ENCODE measurements at regions not wholly inside any gene's neighbourhood (a gene's known extent, or its start where the extent isn't known, plus 50 kb on each side); places are given as distances from the start of the nearest gene placed in this dataset.

DNA sequence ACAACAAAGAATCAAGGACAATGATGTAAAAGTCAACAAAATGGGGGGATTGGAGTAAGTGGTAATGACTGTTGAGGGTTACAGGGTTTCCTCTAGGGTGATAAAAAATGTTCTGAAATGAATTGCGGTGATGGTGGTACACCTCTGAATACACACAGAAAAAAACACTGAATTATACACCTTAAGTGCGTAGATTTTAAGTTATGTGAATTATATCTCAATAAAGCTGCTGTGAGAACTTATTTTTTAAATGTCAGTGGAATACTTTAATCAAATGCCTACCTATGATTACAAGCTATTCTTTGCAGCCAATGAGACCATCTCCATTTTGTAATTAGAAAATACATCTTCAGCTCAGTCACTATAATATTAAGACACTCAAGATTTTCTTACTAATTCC lies 53.5 kb downstream of the ZNF608 start:
- no peak for DNase-seq

GRCh38 chr5:124692324-124692723 lies 54.1 kb downstream of the ZNF608 start:
- DNase-seq: no peak

DNA sequence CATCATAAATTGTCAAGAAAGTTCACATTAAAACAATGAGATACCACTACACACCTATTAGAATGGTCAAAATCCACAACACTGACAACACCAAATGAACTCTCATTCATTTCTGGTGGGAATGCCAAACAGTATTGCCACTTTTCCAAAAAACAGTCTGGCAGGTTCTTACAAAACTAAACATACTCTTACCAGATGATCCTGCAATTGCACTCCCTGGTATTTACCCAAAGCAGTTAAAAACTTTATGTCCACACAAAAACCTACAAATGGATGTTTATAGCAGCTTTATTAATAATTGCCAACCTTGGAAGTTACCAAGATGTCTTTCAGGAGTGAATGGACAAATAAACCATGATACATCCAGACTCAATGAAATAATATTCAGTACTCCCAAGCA lies 56.8 kb downstream of the ZNF608 start:
- DNase-seq: no peak

DNA sequence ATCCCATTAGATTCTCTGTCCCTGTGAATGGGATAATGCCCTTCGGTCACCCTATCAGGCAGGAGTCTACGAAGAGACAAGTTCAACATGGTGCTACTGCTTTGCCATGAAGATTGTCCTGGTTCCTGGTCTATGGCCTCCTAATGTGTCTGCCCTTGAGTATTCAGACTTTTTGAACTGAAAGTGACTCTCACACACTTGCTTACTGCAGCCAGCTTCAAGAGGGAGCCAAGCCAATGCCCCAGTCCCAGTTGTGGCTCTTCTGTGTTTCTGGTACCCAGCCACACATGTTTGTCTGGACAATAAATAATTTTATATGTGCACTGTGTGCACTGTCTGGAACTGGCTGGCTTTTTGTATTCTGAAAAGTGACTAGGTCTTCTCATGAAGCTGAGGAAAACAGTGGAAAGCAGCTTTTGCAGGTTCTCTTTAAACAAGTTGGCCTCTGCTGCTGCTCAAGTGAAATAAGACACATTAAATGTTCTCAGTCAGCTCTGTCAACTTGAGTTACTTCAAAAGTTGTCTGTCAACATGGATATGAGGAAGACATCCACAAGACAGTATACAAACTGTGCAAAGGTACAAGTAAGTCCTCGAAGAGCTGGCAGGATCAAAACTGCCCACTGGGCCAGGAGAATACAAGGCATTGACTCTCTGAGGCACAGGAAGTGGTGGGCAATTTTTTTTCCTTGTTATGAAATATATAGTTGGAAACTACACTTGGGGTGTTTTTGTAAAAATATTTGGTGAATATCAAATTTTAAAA lies 60.0 kb downstream of the ZNF608 start:
- no peak for DNase-seq

DNA sequence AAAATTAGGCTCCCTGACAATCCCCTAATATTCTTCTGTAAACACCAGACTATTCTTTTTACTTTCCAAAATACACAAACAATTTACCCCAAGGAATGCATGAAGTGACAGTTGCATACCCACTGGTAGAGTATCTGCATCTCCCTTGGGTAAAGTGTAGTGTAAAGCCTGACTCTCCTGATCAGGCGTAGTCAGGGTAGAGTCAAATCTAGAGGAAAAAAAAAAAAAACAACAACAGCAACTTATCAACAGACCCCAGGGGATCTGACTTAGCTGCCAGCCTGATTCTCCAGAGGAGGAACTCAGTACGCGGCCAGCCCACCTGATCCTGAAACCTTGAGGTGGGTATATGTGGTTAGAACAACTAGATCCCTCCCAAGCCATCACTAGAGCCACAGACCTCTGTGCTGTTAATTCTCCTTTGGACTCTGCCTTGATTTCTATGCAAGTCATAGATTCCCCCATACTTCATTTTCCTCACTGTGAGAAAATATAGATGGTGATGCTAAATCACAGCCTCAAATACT lies 61.0 kb downstream of the ZNF608 start:
- no peak for DNase-seq

DNA sequence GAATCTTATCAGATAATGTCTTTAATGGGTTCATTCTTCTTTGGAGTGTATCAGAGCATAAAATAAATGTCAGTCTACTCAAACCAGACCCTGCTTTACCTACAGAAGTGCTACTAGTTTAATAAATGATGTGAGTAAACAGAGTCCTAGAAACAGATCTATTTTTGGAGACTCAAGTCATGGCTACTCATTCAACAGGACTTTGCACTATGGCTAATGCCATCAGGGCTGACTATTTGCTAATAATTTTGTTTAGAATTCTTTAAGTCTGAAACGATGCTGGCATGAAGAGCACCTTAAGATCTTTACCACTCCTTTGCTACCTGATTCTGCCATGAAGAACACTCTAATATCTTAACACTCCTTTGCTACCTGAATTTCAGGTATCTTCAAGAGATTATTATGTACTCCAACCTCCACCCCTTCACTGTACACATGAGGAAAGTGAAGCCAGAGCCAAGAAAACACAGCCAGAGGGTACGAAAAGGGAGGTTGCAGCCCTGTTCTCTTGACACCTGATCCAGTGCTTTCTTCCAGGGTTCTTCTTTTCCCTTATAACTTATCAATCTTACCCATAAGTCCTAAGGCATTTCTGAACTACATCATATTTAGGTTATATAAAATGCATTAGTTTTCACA lies 62.4 kb downstream of the ZNF608 start:
- no peak for DNase-seq

DNA sequence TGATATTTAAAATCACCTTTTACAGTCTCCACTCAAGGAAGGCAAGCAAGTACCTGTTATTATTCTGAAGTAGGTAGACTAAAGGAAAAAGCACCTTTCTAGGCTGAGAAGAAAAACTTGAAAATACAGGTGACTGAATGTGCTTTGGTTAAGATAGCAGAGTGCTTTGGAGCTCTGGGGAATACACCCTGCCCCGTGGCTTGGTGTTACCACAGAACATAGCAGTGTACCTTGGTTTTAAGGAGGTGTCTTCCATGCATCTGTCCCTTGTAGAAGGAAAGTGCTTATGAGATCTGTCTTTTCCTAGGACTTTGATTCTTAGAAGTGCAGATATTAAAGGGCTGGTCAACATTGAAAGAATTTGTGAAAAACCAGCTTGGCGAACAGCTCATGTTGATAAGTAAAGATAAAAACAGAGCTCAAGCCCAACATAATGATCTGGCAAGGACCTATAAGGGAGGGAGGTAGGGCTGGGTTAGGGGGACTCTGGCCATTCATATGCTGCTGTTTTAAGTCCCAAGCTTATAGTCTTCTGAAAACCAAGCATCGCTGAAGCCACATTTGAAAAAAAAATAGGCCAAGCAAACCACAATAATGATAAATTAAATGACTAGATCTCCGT lies 66.8 kb downstream of the ZNF608 start:
- no peak for DNase-seq

GRCh38 chr5:124678922-124679519 lies 67.4 kb downstream of the ZNF608 start:
- DNase-seq: no peak

- no peak for DNase-seq
Observed at GRCh38 chr5:124678468-124678867, 68.0 kb downstream of the ZNF608 start.

- DNase-seq: no peak
Observed at GRCh38 chr5:124677374-124678351, 68.8 kb downstream of the ZNF608 start.

DNA sequence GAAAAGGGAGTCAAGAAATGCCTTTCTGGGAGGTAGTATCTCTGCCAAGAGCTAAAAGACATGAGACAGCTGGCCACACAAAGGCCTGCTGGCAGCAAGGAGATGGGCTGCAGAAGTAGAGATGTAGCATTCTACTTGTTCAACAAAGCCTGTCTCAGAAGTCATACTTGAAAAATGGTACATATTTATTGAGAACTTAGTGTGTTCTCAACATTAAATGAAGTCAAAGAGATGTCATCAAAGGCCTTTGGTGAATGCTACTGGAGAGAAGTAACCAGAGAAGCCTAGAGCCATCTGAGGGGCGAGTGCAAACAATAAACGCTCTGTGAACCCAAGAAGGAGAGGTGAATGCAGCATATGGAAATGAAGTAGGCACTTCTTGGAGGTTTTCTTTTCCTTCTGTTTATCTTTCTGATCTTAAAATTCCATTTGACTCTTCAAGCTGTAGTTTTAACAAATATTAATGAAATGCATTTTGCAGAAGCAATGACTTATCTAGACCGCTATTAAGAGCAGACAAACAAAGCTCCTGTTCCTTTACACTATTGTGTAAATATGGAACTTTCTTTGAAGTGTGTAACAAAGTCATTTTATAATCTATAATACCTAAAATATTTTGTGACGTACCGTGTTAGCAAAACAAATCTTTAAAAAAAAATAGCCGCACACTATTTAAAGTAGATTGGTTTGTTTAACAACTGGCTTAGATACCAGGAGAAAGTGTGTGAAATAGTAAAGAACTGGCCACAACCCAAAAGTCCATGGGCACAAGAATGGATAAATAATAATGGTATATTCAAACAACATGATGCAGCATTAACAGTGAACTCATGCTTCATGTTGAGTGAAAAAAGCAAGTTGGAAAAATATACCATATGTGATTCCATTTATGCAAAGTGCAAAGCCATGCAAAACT lies 70.2 kb downstream of the ZNF608 start:
- DNase-seq: no peak

DNA sequence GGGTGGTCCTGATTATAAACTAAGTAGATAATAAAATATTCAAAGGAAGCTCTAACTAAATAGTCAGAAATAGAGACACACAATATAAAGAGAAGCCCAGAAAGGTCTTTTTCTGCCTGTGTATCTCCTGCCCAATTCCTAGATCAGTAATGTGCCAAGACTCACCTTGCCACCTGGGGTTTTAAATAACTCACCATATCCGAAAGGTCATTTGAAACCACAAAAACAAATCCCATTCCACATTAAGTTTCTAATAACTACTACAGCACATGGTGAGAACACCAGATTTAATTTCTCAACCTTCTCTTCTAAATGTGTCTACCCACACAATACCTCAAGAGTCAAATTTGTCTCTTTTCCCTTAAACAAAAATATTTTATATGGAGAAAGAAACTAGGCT lies 75.2 kb downstream of the ZNF608 start:
- DNase-seq: no peak

DNA sequence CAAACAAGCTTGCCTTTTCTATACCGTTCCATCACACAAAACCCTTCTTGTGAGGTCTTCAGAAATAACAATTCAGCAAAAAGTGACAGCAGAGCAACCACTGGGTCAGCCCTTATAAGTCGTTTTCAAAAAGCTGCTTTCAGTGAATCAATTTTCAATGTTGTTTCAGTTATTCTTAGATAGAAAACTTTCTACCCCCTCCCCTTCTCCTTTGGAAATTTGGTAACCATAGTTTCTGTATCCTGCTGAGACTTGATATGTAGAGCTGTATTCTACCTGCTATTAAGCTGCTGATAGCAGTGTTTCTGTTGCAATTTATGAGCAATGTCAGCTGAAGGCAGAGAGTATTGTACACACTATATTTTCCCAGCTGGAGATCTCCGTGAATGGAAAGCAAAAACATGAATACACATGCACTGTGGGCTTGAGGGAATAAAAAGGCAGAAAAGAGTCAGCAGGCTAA lies 75.7 kb downstream of the ZNF608 start:
- no peak for DNase-seq

DNA sequence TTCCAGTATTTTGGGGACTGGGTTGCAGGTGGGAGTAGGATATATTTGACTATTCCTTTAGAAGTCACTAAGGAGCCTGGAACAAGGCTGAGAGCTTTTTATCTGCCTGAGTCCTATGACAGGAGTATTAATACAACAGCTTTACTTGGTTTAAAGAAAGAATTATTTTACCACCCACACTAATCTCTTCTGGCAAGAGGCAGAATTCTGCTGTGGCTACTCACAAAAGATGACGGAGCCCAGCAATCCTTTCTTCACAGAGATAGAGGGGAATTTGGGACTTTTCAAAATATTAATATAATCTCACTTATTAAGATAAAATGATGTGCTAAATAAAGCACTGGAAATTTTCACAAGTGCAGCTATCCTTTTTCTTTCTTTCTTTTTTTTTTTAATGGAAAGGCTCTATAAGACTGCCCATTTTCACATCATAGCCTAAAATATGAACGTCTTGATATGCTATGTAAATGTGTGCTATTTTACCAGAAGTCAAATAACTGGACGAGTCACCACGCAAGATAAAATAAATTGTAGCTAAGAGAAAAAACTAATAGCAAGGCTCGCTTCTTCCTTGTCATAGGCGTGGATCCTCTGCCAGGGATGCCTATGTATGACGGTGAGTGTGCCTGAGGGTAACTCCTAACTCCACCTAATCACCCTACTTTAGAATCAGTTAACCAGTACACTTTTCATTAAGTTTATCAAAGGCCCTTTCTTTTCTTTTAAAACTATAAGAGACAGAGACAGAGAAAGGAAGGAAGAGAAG lies 76.3 kb downstream of the ZNF608 start:
- DNase-seq: no peak

GRCh38 chr5:124669300-124669648 lies 77.2 kb downstream of the ZNF608 start:
- DNase-seq: no peak

DNA sequence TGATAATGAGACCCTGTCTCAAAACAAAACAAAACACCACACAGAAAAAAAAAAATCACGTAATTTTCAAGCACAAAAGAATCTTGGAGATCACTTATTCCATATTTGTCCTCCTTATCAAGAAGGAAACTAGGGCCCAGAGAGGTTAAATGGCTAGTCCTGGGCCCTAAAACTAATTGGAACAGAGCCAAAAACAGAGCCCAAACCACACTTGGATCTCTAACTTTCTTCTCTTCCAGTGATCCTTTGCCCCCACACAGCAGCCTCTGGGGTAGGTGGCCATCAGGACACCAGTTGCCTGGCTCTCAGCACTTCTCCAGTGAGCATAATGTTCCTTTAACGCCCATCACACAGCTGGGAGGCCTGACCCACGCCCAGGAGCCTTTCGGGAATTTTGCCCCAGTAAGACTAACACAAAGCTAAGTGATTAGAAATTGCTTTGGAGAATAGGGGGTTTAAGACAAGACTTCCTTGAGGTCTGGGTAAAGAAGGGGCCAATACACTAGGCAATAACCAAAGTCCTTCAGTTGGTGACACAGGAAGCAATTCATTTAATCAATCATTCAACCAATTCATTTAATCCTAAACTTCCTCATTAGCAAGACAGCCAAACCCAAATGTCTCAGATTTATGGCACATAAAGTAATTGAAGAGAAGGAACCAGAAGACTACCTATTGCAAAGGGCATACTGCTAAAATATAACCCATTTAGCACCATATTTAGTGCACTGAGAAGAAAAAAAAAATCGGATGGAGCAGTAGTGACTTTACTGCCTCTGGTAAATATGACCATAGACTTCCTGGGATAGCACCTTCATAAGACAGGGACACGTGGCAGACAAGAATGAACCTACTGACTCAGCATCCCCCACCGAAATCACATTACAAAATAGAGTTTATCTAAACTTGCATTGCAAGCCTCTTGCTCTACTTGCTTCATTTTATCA lies 77.8 kb downstream of the ZNF608 start:
- no peak for DNase-seq

- no peak for DNase-seq
Observed at GRCh38 chr5:124665625-124666024, 80.8 kb downstream of the ZNF608 start.

GRCh38 chr5:124665035-124665434 lies 81.4 kb downstream of the ZNF608 start:
- no peak for DNase-seq

DNA sequence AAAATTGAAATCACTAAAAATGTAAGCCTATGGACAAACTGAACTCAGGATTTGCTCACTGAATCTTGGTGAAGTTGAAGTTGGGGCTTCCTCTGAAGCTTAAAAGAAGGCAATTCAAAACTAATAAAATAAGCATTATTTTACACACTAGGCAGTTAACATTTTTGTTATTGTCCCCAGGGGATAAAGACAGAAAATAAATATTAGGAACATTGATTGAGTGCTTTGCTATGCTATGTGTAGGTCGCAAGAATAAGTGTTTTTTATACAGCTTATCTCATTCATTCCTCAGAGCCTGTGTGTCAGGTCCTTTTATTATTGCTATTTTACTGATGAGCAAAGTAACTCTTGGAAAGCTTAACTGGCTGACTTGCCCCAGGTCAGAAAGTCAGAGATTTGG lies 82.2 kb downstream of the ZNF608 start:
- DNase-seq: no peak

All from central memory CD4-positive, alpha-beta T cell (primary cell).